ENCODE measurements at regions not wholly inside any gene's neighbourhood (a gene's known extent, or its start where the extent isn't known, plus 50 kb on each side); places are given as distances from the start of the nearest gene placed in this dataset.

- DNase-seq (ENCODE audit: insufficient read length), result no peak
- FAIRE-seq, result no peak
- TF ChIP-seq POLR2A (IDR thresholded peaks at IDR 0.05; ENCODE audit: low read depth, low read length) (no peak), TAF1 (IDR thresholded peaks at IDR 0.05; ENCODE audit: borderline replicate concordance, low read depth, low read length) (no peak)
These were observed 407.6 kb downstream of the ZIC1 start for GRCh38 chr3:147816752-147817151.

GRCh38 chr3:147832611-147833010, 423.4 kb downstream of the ZIC1 start:
- no peak for TF ChIP-seq POLR2A (IDR thresholded peaks at IDR 0.05; ENCODE audit: low read depth, low read length)
- no peak for TF ChIP-seq POLR2AphosphoS5 (IDR thresholded peaks at IDR 0.05; ENCODE audit: low read depth, low read length)
- TF ChIP-seq TAF1 (IDR thresholded peaks at IDR 0.05; ENCODE audit: borderline replicate concordance, low read depth, low read length), result no peak
- FAIRE-seq (no peak), DNase-seq (ENCODE audit: insufficient read length) (no peak)

GRCh38 chr3:147836330-147836729, 427.2 kb downstream of the ZIC1 start:
- DNase-seq (ENCODE audit: insufficient read length), result no peak
- TF ChIP-seq TAF1 (IDR thresholded peaks at IDR 0.05; ENCODE audit: borderline replicate concordance, low read depth, low read length), result no peak
- no peak for TF ChIP-seq POLR2A (IDR thresholded peaks at IDR 0.05; ENCODE audit: low read depth, low read length)
- no peak for TF ChIP-seq POLR2AphosphoS5 (IDR thresholded peaks at IDR 0.05; ENCODE audit: low read depth, low read length)
- no peak for FAIRE-seq

GRCh38 chr3:147838652-147839051, 429.5 kb downstream of the ZIC1 start:
- TF ChIP-seq POLR2AphosphoS5 (IDR thresholded peaks at IDR 0.05; ENCODE audit: low read depth, low read length), result no peak
- no peak for FAIRE-seq
- DNase-seq (ENCODE audit: insufficient read length), result no peak

GRCh38 chr3:147843331-147843730, 434.2 kb downstream of the ZIC1 start:
- DNase-seq (ENCODE audit: insufficient read length) (no peak), FAIRE-seq (no peak)
- no peak for TF ChIP-seq POLR2AphosphoS5 (IDR thresholded peaks at IDR 0.05; ENCODE audit: low read depth, low read length)
- no peak for TF ChIP-seq TAF1 (IDR thresholded peaks at IDR 0.05; ENCODE audit: borderline replicate concordance, low read depth, low read length)
- no peak for TF ChIP-seq POLR2A (IDR thresholded peaks at IDR 0.05; ENCODE audit: low read depth, low read length)

GRCh38 chr3:147846293-147846692, 437.1 kb downstream of the ZIC1 start:
- DNase-seq (ENCODE audit: insufficient read length) (no peak), FAIRE-seq (no peak)
- TF ChIP-seq POLR2AphosphoS5 (IDR thresholded peaks at IDR 0.05; ENCODE audit: low read depth, low read length), result no peak

- TF ChIP-seq POLR2A (IDR thresholded peaks at IDR 0.05; ENCODE audit: low read depth, low read length) (no peak), TAF1 (IDR thresholded peaks at IDR 0.05; ENCODE audit: borderline replicate concordance, low read depth, low read length) (no peak), POLR2AphosphoS5 (IDR thresholded peaks at IDR 0.05; ENCODE audit: low read depth, low read length) (no peak)
- FAIRE-seq (no peak), DNase-seq (ENCODE audit: insufficient read length) (no peak)
These were observed 437.8 kb downstream of the ZIC1 start for GRCh38 chr3:147846854-147847478.

- TF ChIP-seq POLR2A (IDR thresholded peaks at IDR 0.05; ENCODE audit: low read depth, low read length) (no peak), TAF1 (IDR thresholded peaks at IDR 0.05; ENCODE audit: borderline replicate concordance, low read depth, low read length) (no peak), POLR2AphosphoS5 (IDR thresholded peaks at IDR 0.05; ENCODE audit: low read depth, low read length) (no peak)
- no peak for FAIRE-seq
- no peak for DNase-seq (ENCODE audit: insufficient read length)
These were observed 441.9 kb downstream of the ZIC1 start for GRCh38 chr3:147851062-147851461.

GRCh38 chr3:147854542-147854941, 445.4 kb downstream of the ZIC1 start:
- DNase-seq (ENCODE audit: insufficient read length), result no peak
- TF ChIP-seq POLR2AphosphoS5 (IDR thresholded peaks at IDR 0.05; ENCODE audit: low read depth, low read length) (no peak), TAF1 (IDR thresholded peaks at IDR 0.05; ENCODE audit: borderline replicate concordance, low read depth, low read length) (no peak), POLR2A (IDR thresholded peaks at IDR 0.05; ENCODE audit: low read depth, low read length) (no peak)
- no peak for FAIRE-seq

GRCh38 chr3:147864754-147865354, 455.7 kb downstream of the ZIC1 start:
- TF ChIP-seq POLR2A (IDR thresholded peaks at IDR 0.05; ENCODE audit: low read depth, low read length) (no peak), TAF1 (IDR thresholded peaks at IDR 0.05; ENCODE audit: borderline replicate concordance, low read depth, low read length) (no peak), POLR2AphosphoS5 (IDR thresholded peaks at IDR 0.05; ENCODE audit: low read depth, low read length) (no peak)
- no peak for FAIRE-seq
- no peak for DNase-seq (ENCODE audit: insufficient read length)

- FAIRE-seq (no peak), DNase-seq (ENCODE audit: insufficient read length) (no peak)
- TF ChIP-seq TAF1 (IDR thresholded peaks at IDR 0.05; ENCODE audit: borderline replicate concordance, low read depth, low read length) (no peak), POLR2A (IDR thresholded peaks at IDR 0.05; ENCODE audit: low read depth, low read length) (no peak), POLR2AphosphoS5 (IDR thresholded peaks at IDR 0.05; ENCODE audit: low read depth, low read length) (no peak)
These were observed 457.4 kb downstream of the ZIC1 start for GRCh38 chr3:147866561-147866960.

- TF ChIP-seq POLR2AphosphoS5 (IDR thresholded peaks at IDR 0.05; ENCODE audit: low read depth, low read length), result no peak
- TF ChIP-seq TAF1 (IDR thresholded peaks at IDR 0.05; ENCODE audit: borderline replicate concordance, low read depth, low read length), result no peak
- no peak for TF ChIP-seq POLR2A (IDR thresholded peaks at IDR 0.05; ENCODE audit: low read depth, low read length)
- DNase-seq (ENCODE audit: insufficient read length) (no peak), FAIRE-seq (no peak)
These were observed 463.4 kb downstream of the ZIC1 start for GRCh38 chr3:147872568-147872967.

- TF ChIP-seq POLR2AphosphoS5 (IDR thresholded peaks at IDR 0.05; ENCODE audit: low read depth, low read length) (no peak), TAF1 (IDR thresholded peaks at IDR 0.05; ENCODE audit: borderline replicate concordance, low read depth, low read length) (no peak), POLR2A (IDR thresholded peaks at IDR 0.05; ENCODE audit: low read depth, low read length) (no peak)
- no peak for FAIRE-seq
- DNase-seq (ENCODE audit: insufficient read length), result no peak
These were observed 466.3 kb downstream of the ZIC1 start for GRCh38 chr3:147875498-147875897.
